Choroid plexus epithelial cell (primary cell): ENCODE measurements at regions not wholly inside any gene's neighbourhood (a gene's known extent, or its start where the extent isn't known, plus 50 kb on each side); places are given as distances from the start of the nearest gene placed in this dataset.

Experiments
- DNase-seq: peaks from one replicate; pipeline ENCODE4 v3.0.0-alpha.2; 2010; ENCODE audit warnings: low read depth
- H3K4me3 ChIP-seq: 2 replicates; pipeline ENCODE4 v1.5.1; 2011; ENCODE audit warnings: low read depth, mild to moderate bottlenecking, control low read depth, low read length, moderate library complexity
- CTCF ChIP-seq: conservative IDR thresholded peaks from 2 replicates; pipeline ENCODE4 v1.5.1; 2011; ENCODE audit warnings: low read depth, mild to moderate bottlenecking, control low read depth, inconsistent platforms, low read length, moderate library complexity

- DNase-seq: peak; percentile 92
- peak; percentile 88 for TF ChIP-seq CTCF
- H3K4me3 ChIP-seq: no peak overlapping the region
Measured at GRCh38 chr5:160508780-160509361, 87.2 kb downstream of the PTTG1 start.

- TF ChIP-seq CTCF: no peak
- no peak overlapping the region for H3K4me3 ChIP-seq
- no peak for DNase-seq
Measured at GRCh38 chr5:160511280-160511929, 89.8 kb downstream of the PTTG1 start.
